ENCODE measurements at regions not wholly inside any gene's neighbourhood (a gene's known extent, or its start where the extent isn't known, plus 50 kb on each side); places are given as distances from the start of the nearest gene placed in this dataset.

DNA sequence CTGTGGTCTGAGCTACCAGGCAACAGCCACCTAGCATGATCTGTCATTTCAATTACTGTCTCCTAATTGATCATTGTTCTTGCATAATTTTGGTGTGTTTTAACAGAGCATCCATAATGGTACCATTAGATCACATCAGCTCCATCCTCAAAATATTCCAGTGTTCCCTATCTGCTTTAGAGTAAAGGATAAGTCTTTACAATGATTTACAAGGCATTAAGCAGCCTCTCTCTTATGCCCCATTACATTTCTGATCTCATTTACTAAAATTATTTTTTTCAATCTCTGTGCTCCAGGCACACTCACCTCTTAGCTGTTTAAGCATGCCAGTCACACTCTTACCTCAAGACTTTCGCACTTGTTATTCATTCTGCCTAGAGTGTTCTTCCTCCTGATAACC lies 389.9 kb upstream of the PTPRD start:
- ChIA-PET POLR2A (no interaction called here), CTCF (no interaction called here)
- H3K36me3 ChIP-seq (ENCODE audit: control insufficient read depth, insufficient read depth, low read length), result no peaks in the 10 kb centered on the region
- no peak overlapping the region for H3K4me3 ChIP-seq (ENCODE audit: low read depth, low read length)
- H3K27me3 ChIP-seq (ENCODE audit: control insufficient read depth, insufficient read depth, low read length), result no peaks in the 10 kb centered on the region
- no peak for DNase-seq (ENCODE audit: low read depth)
- TF ChIP-seq CTCF (IDR thresholded peaks at IDR 0.05; ENCODE audit: insufficient read depth, low read depth, low read length), result no peak

DNA sequence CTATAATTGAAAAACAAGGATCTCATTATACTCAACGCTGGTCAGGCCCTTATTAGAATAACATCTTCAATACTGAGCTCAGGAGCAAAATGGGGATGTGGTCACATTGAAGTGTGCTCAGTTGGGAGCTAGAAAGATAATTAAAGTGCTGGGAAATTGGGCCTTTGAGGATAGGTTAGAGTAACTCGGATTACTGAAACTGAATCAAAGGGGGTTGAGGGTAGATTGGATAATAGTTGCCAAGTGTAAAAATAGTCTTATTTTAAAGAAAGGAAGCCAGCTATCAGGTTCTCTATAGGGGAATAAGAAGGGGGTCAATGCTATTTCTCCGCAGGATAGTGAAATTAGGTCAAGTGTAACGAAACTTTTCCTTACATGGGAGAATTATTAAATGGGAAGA lies 391.0 kb upstream of the PTPRD start:
- TF ChIP-seq CTCF (IDR thresholded peaks at IDR 0.05; ENCODE audit: insufficient read depth, low read depth, low read length), result no peak

GRCh38 chr9:11011696-11012095 lies 398.9 kb upstream of the PTPRD start:
- CTCF ChIA-PET, result no interaction called here
- TF ChIP-seq CTCF (IDR thresholded peaks at IDR 0.05; ENCODE audit: insufficient read depth, low read depth, low read length), result no peak
- no peaks in the 10 kb centered on the region for H3K27me3 ChIP-seq (ENCODE audit: control insufficient read depth, insufficient read depth, low read length)
- no peaks in the 10 kb centered on the region for H3K36me3 ChIP-seq (ENCODE audit: control insufficient read depth, insufficient read depth, low read length)
- H3K4me3 ChIP-seq (ENCODE audit: low read depth, low read length), result no peak overlapping the region
- POLR2A ChIA-PET, result no interaction called here
- no peak for DNase-seq (ENCODE audit: low read depth)

More for the DNA sequence above, 391.0 kb upstream of the PTPRD start:
- Histone ChIP-seq H3K36me3 (ENCODE audit: control insufficient read depth, insufficient read depth, low read length) (no peaks in the 10 kb centered on the region), H3K27me3 (ENCODE audit: control insufficient read depth, insufficient read depth, low read length) (no peaks in the 10 kb centered on the region), H3K4me3 (ENCODE audit: low read depth, low read length) (no peak overlapping the region)
- POLR2A ChIA-PET, result no interaction called here
- DNase-seq (ENCODE audit: low read depth), result no peak
- CTCF ChIA-PET, result no interaction called here

DNA sequence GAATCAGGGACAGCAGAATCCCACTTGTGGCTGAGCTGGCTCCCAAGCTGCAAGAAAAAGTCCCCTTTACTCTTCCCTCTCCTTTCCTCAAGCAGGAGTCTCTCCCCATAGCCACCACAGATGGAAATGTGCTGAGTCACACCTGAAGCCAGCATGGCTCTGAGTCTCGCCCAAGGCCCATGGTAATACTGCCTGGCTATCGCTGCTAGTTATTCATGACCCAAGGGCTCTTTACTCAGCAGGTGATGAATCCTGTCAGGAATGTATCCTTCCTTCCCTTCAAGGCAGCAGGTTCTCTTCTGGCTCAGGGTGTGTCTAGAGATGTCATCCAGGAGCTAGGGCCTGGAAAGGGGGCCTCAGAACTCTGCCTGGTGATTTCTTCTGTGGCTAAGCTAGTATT lies 403.3 kb upstream of the PTPRD start:
- no peak for TF ChIP-seq CTCF (IDR thresholded peaks at IDR 0.05; ENCODE audit: insufficient read depth, low read depth, low read length)
- ChIA-PET POLR2A (no interaction called here), CTCF (no interaction called here)
- Histone ChIP-seq H3K36me3 (ENCODE audit: control insufficient read depth, insufficient read depth, low read length) (no peaks in the 10 kb centered on the region), H3K4me3 (ENCODE audit: low read depth, low read length) (no peak overlapping the region), H3K27me3 (ENCODE audit: control insufficient read depth, insufficient read depth, low read length) (no peaks in the 10 kb centered on the region)
- no peak for DNase-seq (ENCODE audit: low read depth)

DNA sequence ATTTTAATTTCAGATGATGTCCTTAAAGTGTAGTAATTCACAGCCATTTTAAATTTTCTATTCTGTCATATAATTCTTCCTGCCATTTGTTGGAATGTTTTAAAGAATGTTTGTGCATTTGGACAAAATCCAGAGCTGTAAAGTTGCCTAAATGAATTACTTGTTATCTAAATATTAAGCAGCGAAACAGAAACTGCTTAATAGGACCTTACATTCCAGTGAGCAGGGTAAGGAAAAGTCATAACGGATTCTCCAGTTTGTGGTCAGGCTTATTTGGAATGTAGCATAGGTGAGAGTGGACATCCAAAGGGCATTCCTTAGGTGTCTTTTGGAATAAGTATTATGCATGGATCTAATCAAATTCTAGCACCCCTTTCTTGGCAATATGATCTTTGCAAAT lies 410.4 kb upstream of the PTPRD start:
- no peak for DNase-seq (ENCODE audit: low read depth)
- no peak for TF ChIP-seq CTCF (IDR thresholded peaks at IDR 0.05; ENCODE audit: insufficient read depth, low read depth, low read length)
- Histone ChIP-seq H3K4me3 (ENCODE audit: low read depth, low read length) (no peak overlapping the region), H3K36me3 (ENCODE audit: control insufficient read depth, insufficient read depth, low read length) (no peaks in the 10 kb centered on the region), H3K27me3 (ENCODE audit: control insufficient read depth, insufficient read depth, low read length) (no peaks in the 10 kb centered on the region)
- POLR2A ChIA-PET, result no interaction called here
- CTCF ChIA-PET, result no interaction called here
